Trophoblast cell (in vitro differentiated cells and primary cell): ENCODE measurements at regions not wholly inside any gene's neighbourhood (a gene's known extent, or its start where the extent isn't known, plus 50 kb on each side); places are given as distances from the start of the nearest gene placed in this dataset.

Experiments used
- DNase-seq, 2 donors: peaks; one replicate each; pipeline ENCODE4 v3.0.0-alpha.2; 2016
- H2AFZ ChIP-seq: 2 replicates; pipeline ENCODE4 v1.6.1; 2013; ENCODE audit warnings: low read length, moderate library complexity, mild to moderate bottlenecking; ENCODE audit not compliant: insufficient read depth, poor library complexity
- H2AK5ac ChIP-seq: 2 replicates; pipeline ENCODE4 v1.6.1; 2013; ENCODE audit warnings: mild to moderate bottlenecking, low read length
- H2BK120ac ChIP-seq: 2 replicates; pipeline ENCODE4 v1.6.1; 2013; ENCODE audit warnings: low read length, mild to moderate bottlenecking, moderate library complexity; ENCODE audit not compliant: insufficient read depth, poor library complexity
- H2BK12ac ChIP-seq: 2 replicates; pipeline ENCODE4 v1.6.1; 2013; ENCODE audit warnings: mild to moderate bottlenecking, low read length, moderate library complexity
- H2BK5ac ChIP-seq: 2 replicates; pipeline ENCODE4 v1.6.1; 2013; ENCODE audit warnings: low read length, low read depth, moderate library complexity, mild to moderate bottlenecking; ENCODE audit not compliant: poor library complexity
- H3K14ac ChIP-seq: 2 replicates; pipeline ENCODE4 v1.6.1; 2013; ENCODE audit warnings: mild to moderate bottlenecking, low read length
- H3K18ac ChIP-seq: 2 replicates; pipeline ENCODE4 v1.6.1; 2013; ENCODE audit warnings: mild to moderate bottlenecking, low read length
- H3K23ac ChIP-seq: 2 replicates; pipeline ENCODE4 v1.6.1; 2013; ENCODE audit warnings: low read length
- H3K27ac ChIP-seq: 2 replicates; pipeline ENCODE4 v1.5.1; 2013; ENCODE audit warnings: low read depth, mild to moderate bottlenecking, inconsistent platforms, low read length, moderate library complexity
- H3K27me3 ChIP-seq: 2 replicates; pipeline ENCODE4 v1.6.1; 2013; ENCODE audit warnings: inconsistent platforms, mild to moderate bottlenecking, low read length, moderate library complexity; ENCODE audit not compliant: insufficient read depth
- H3K36me3 ChIP-seq, 2 experiments: 1 replicate in 1 of 2; 2 replicates in 1 of 2; pipeline ENCODE4 v1.6.1; 2013; ENCODE audit warnings: low read length in 2 of 2, mild to moderate bottlenecking in 2 of 2, moderate library complexity in 1 of 2; ENCODE audit not compliant: insufficient read depth in 2 of 2, control insufficient read depth in 1 of 2
- H3K4ac ChIP-seq: 2 replicates; pipeline ENCODE4 v1.6.1; 2013; ENCODE audit warnings: low read depth, mild to moderate bottlenecking, low read length, moderate library complexity
- H3K4me1 ChIP-seq, 2 experiments: 1 replicate in 1 of 2; 2 replicates in 1 of 2; pipeline ENCODE4 v1.6.1; 2013; ENCODE audit warnings: low read length in 2 of 2, mild to moderate bottlenecking in 2 of 2, moderate library complexity in 1 of 2; ENCODE audit not compliant: insufficient read depth in 2 of 2, control insufficient read depth in 1 of 2
- H3K4me2 ChIP-seq: 2 replicates; pipeline ENCODE4 v1.6.1; 2013; ENCODE audit warnings: inconsistent platforms, mild to moderate bottlenecking, low read length, moderate library complexity
- H3K4me3 ChIP-seq: 2 replicates; pipeline ENCODE4 v1.5.1; 2013; ENCODE audit warnings: mild to moderate bottlenecking, low read depth, low read length, inconsistent platforms
- H3K79me1 ChIP-seq: one replicate; pipeline ENCODE4 v1.6.1; 2013; ENCODE audit warnings: low read length
- H3K79me2 ChIP-seq: 2 replicates; pipeline ENCODE4 v1.6.1; 2013; ENCODE audit warnings: low read length, mild to moderate bottlenecking; ENCODE audit not compliant: control insufficient read depth, insufficient read depth, poor library complexity
- H3K9ac ChIP-seq: 2 replicates; pipeline ENCODE4 v1.6.1; 2013; ENCODE audit warnings: mild to moderate bottlenecking, low read length
- H3K9me3 ChIP-seq: 2 replicates; pipeline ENCODE4 v1.6.1; 2013; ENCODE audit warnings: low read depth, mild to moderate bottlenecking, control low read depth, inconsistent platforms, low read length; ENCODE audit not compliant: insufficient read depth
- H4K12ac ChIP-seq: 2 replicates; pipeline ENCODE4 v1.6.1; 2013; ENCODE audit warnings: low read depth, mild to moderate bottlenecking, low read length, moderate library complexity
- H4K8ac ChIP-seq: 2 replicates; pipeline ENCODE4 v1.6.1; 2013; ENCODE audit warnings: low read depth, mild to moderate bottlenecking, low read length, moderate library complexity
- H4K91ac ChIP-seq: one replicate; pipeline ENCODE4 v1.6.1; 2013; ENCODE audit warnings: low read depth, mild to moderate bottlenecking, low read length, moderate library complexity
- WGBS: extraction: QIAGEN DNeasy Blood & Tissue Kit; methylation state at CpG from one replicate; pipeline ENCODE4 v1.1.7; 2013; ENCODE audit warnings: missing lambda C conversion rate; ENCODE audit not compliant: insufficient read length, insufficient coverage; ENCODE audit errors: extremely low coverage; 5-methylcytosine and 5-hydroxymethylcytosine counted together

GRCh38 chr17:77832180-77832560 lies 126.3 kb upstream of the TNRC6C start:
- Histone ChIP-seq H3K27ac (no peak overlapping the region), H3K79me1 (no peaks in the 10 kb centered on the region), H4K8ac (no peak overlapping the region), H3K4me2 (no peak overlapping the region), H2AK5ac (no peak overlapping the region), H2AFZ (no peak overlapping the region), H3K27me3 (no peaks in the 10 kb centered on the region), H3K4me3 (no peak overlapping the region), H3K4me1 (peaks cover 0 to 3% of the 10 kb centered on the region in 2 experiments), H4K12ac (no peak overlapping the region), H3K9ac (no peak overlapping the region), H3K14ac (no peak overlapping the region), H3K18ac (no peak overlapping the region), H2BK12ac (no peak overlapping the region), H2BK120ac (no peak overlapping the region), H3K4ac (no peak overlapping the region), H3K9me3 (peaks cover 16% of the 10 kb centered on the region), H4K91ac (no peak overlapping the region), H2BK5ac (no peak overlapping the region), H3K36me3 (no peaks in the 10 kb centered on the region), H3K23ac (no peak overlapping the region), H3K79me2 (no peaks in the 10 kb centered on the region)
- WGBS = no CpG with 5 or more reads among the region's 8 CpGs
- DNase-seq = no peak

- no peak for DNase-seq
- H3K27me3 ChIP-seq = no peaks in the 10 kb centered on the region
- H3K27ac ChIP-seq = no peak overlapping the region
- no peaks in the 10 kb centered on the region for H3K79me2 ChIP-seq
- H4K12ac ChIP-seq = no peak overlapping the region
- H3K4me1 ChIP-seq = peaks cover 0 to 3% of the 10 kb centered on the region in 2 experiments
- H2BK12ac ChIP-seq = no peak overlapping the region
- H3K4me2 ChIP-seq = no peak overlapping the region
- no peak overlapping the region for H4K91ac ChIP-seq
- H2BK120ac ChIP-seq = no peak overlapping the region
- H3K18ac ChIP-seq = no peak overlapping the region
- no peak overlapping the region for H3K14ac ChIP-seq
- no peak overlapping the region for H3K4ac ChIP-seq
- H3K79me1 ChIP-seq = no peaks in the 10 kb centered on the region
- WGBS = no CpG with 5 or more reads among the region's 5 CpGs
- H2AFZ ChIP-seq = no peak overlapping the region
- no peak overlapping the region for H2BK5ac ChIP-seq
- no peak overlapping the region for H4K8ac ChIP-seq
- H2AK5ac ChIP-seq = no peak overlapping the region
- H3K23ac ChIP-seq = no peak overlapping the region
- no peaks in the 10 kb centered on the region for H3K36me3 ChIP-seq
- no peak overlapping the region for H3K4me3 ChIP-seq
- peaks cover 10% of the 10 kb centered on the region for H3K9me3 ChIP-seq
- H3K9ac ChIP-seq = no peak overlapping the region
Observed at GRCh38 chr17:77833769-77834168, 124.7 kb upstream of the TNRC6C start.

GRCh38 chr17:77834170-77835115 lies 124.1 kb upstream of the TNRC6C start:
- Histone ChIP-seq H2AK5ac (no peak overlapping the region), H3K4me3 (no peak overlapping the region), H2BK5ac (no peak overlapping the region), H2BK120ac (no peak overlapping the region), H3K9me3 (peaks cover 3% of the 10 kb centered on the region), H3K4me1 (peaks cover 0 to 3% of the 10 kb centered on the region in 2 experiments), H3K27me3 (no peaks in the 10 kb centered on the region), H3K18ac (no peak overlapping the region), H3K79me2 (no peaks in the 10 kb centered on the region), H3K9ac (no peak overlapping the region), H4K8ac (no peak overlapping the region), H4K91ac (no peak overlapping the region), H3K36me3 (no peaks in the 10 kb centered on the region), H3K14ac (no peak overlapping the region), H3K79me1 (no peaks in the 10 kb centered on the region), H3K23ac (no peak overlapping the region), H2BK12ac (no peak overlapping the region), H3K4ac (no peak overlapping the region), H4K12ac (no peak overlapping the region), H3K27ac (no peak overlapping the region), H3K4me2 (no peak overlapping the region), H2AFZ (no peak overlapping the region)
- WGBS = no CpG with 5 or more reads among the region's 12 CpGs
- peak; percentile 74 to 78 for DNase-seq

GRCh38 chr17:77836557-77837041 lies 121.9 kb upstream of the TNRC6C start:
- H3K4me1 ChIP-seq = peaks cover 0 to 3% of the 10 kb centered on the region in 2 experiments
- no peak overlapping the region for H2BK12ac ChIP-seq
- H3K79me1 ChIP-seq = no peaks in the 10 kb centered on the region
- no peak overlapping the region for H2AK5ac ChIP-seq
- H2BK5ac ChIP-seq = no peak overlapping the region
- WGBS = no CpG with 5 or more reads among the region's 3 CpGs
- H3K23ac ChIP-seq = no peak overlapping the region
- H2AFZ ChIP-seq = no peak overlapping the region
- H3K9ac ChIP-seq = no peak overlapping the region
- H3K9me3 ChIP-seq = no peaks in the 10 kb centered on the region
- H3K36me3 ChIP-seq = no peaks in the 10 kb centered on the region
- no peaks in the 10 kb centered on the region for H3K27me3 ChIP-seq
- no peak overlapping the region for H4K91ac ChIP-seq
- H3K4me3 ChIP-seq = no peak overlapping the region
- H3K27ac ChIP-seq = no peak overlapping the region
- H3K18ac ChIP-seq = no peak overlapping the region
- peak; percentile 41 to 77 for DNase-seq
- H3K14ac ChIP-seq = no peak overlapping the region
- H3K4me2 ChIP-seq = no peak overlapping the region
- no peak overlapping the region for H3K4ac ChIP-seq
- no peak overlapping the region for H4K8ac ChIP-seq
- H4K12ac ChIP-seq = no peak overlapping the region
- H2BK120ac ChIP-seq = no peak overlapping the region
- no peaks in the 10 kb centered on the region for H3K79me2 ChIP-seq
